ENCODE measurements at regions not wholly inside any gene's neighbourhood (a gene's known extent, or its start where the extent isn't known, plus 50 kb on each side); places are given as distances from the start of the nearest gene placed in this dataset.

- no peak for DNase-seq (ENCODE audit: low read depth)
Observed at GRCh38 chr11:80673566-80673965, 1232.7 kb upstream of the TENM4 start.

GRCh38 chr11:80669620-80670019 is 1228.8 kb upstream of the TENM4 start:
- DNase-seq (ENCODE audit: low read depth): no peak

GRCh38 chr11:80668039-80668438 is 1227.2 kb upstream of the TENM4 start:
- DNase-seq (ENCODE audit: low read depth): no peak

GRCh38 chr11:80655834-80656233 is 1215.0 kb upstream of the TENM4 start:
- DNase-seq (ENCODE audit: low read depth): no peak

- DNase-seq (ENCODE audit: low read depth): no peak
Observed at GRCh38 chr11:80650966-80651365, 1210.1 kb upstream of the TENM4 start.

GRCh38 chr11:80649186-80649585 is 1208.4 kb upstream of the TENM4 start:
- no peak for DNase-seq (ENCODE audit: low read depth)

- DNase-seq (ENCODE audit: low read depth): no peak
Observed at GRCh38 chr11:80638296-80638695, 1197.5 kb upstream of the TENM4 start.

GRCh38 chr11:80637571-80637970 is 1196.7 kb upstream of the TENM4 start:
- no peak for DNase-seq (ENCODE audit: low read depth)

GRCh38 chr11:80636999-80637398 is 1196.2 kb upstream of the TENM4 start:
- no peak for DNase-seq (ENCODE audit: low read depth)

GRCh38 chr11:80635178-80635577 is 1194.3 kb upstream of the TENM4 start:
- no peak for DNase-seq (ENCODE audit: low read depth)

- DNase-seq (ENCODE audit: low read depth): no peak
Observed at GRCh38 chr11:80632691-80633090, 1191.9 kb upstream of the TENM4 start.

GRCh38 chr11:80632156-80632555 is 1191.3 kb upstream of the TENM4 start:
- no peak for DNase-seq (ENCODE audit: low read depth)

GRCh38 chr11:80629466-80629865 is 1188.6 kb upstream of the TENM4 start:
- no peak for DNase-seq (ENCODE audit: low read depth)

GRCh38 chr11:80627364-80627763 is 1186.5 kb upstream of the TENM4 start:
- no peak for DNase-seq (ENCODE audit: low read depth)

GRCh38 chr11:80626721-80627120 is 1185.9 kb upstream of the TENM4 start:
- DNase-seq (ENCODE audit: low read depth): no peak

GRCh38 chr11:80625563-80625962 is 1184.7 kb upstream of the TENM4 start:
- DNase-seq (ENCODE audit: low read depth): no peak

- no peak for DNase-seq (ENCODE audit: low read depth)
Observed at GRCh38 chr11:80621871-80622270, 1181.0 kb upstream of the TENM4 start.

GRCh38 chr11:80620867-80621266 is 1180.0 kb upstream of the TENM4 start:
- DNase-seq (ENCODE audit: low read depth): no peak

GRCh38 chr11:80617156-80617555 is 1176.3 kb upstream of the TENM4 start:
- no peak for DNase-seq (ENCODE audit: low read depth)

GRCh38 chr11:80616070-80616800 is 1175.4 kb upstream of the TENM4 start:
- DNase-seq (ENCODE audit: low read depth): no peak

- no peak for DNase-seq (ENCODE audit: low read depth)
Observed at GRCh38 chr11:80613655-80614054, 1172.8 kb upstream of the TENM4 start.

GRCh38 chr11:80610516-80610915 is 1169.7 kb upstream of the TENM4 start:
- DNase-seq (ENCODE audit: low read depth): no peak

- no peak for DNase-seq (ENCODE audit: low read depth)
Observed at GRCh38 chr11:80603472-80603871, 1162.6 kb upstream of the TENM4 start.

GRCh38 chr11:80598905-80599304 is 1158.1 kb upstream of the TENM4 start:
- DNase-seq (ENCODE audit: low read depth): no peak
